Posterior vena cava (tissue), 2 donors: ENCODE measurements at regions not wholly inside any gene's neighbourhood (a gene's known extent, or its start where the extent isn't known, plus 50 kb on each side); places are given as distances from the start of the nearest gene placed in this dataset.

Experiments
- DNase-seq: peaks from one replicate; pipeline ENCODE4 v3.0.0-alpha.2; 2020; ENCODE audit warnings: low spot score
- intact Hi-C, 2 donors: fragments of 100-400 bp; cut with DNase I; formaldehyde crosslinking; loops; one replicate each; pipeline versions ENCODE4 v1.14.1 to v1.14.2; 2022 to 2023
- donor health status: DM: yes; HTN: yes; CAD: no.
- donor health status: DM: yes; HTN: yes; CAD: no.

GRCh38 chr10:20959242-20959641 is 62.1 kb upstream of the NEBL start:
- DNase-seq = no peak
- intact Hi-C loops = no loop called here

DNA sequence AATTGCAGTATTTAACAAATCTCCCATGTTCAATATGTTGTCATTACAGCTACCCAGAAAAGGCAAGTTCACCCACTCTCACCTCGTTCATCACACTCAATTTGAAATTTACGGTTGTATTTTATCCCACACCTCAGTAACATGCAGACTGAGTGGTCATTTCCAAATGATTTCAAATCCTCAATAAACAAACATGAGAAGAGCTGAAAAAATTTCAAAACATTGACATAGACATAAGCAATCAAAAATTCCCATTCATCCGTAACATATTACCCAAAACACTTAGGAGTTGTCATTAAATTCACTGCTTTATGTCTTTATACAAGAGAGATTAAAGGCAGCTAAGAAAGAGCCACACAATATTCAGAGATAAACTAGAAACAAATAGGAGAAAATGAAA is 61.7 kb upstream of the NEBL start:
- intact Hi-C loops = no loop called here
- DNase-seq = no peak

GRCh38 chr10:20958225-20958624 is 61.1 kb upstream of the NEBL start:
- intact Hi-C loops = no loop called here

DNA sequence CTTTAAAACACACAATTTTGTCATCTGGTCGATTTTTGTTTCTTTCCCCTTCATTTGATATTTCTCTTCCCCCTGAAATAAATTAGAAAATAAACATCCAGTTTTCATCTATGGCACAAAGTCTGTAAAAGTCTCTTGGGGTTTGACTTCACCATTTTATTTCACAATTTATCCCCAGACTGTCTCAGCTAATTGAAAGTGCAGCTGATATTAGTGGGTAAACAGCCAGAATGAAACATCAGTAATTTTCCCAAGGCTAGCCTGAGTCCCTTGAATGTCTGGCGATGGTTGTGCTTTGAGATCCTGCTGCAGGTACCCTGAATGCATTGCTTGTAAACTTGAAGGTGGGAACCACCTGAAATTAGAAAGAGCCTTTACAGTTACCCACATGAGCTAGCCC is 60.6 kb upstream of the NEBL start:
- DNase-seq = no peak
- intact Hi-C loops = no loop called here

More at GRCh38 chr10:20958225-20958624, 61.1 kb upstream of the NEBL start:
- no peak for DNase-seq

GRCh38 chr10:20956843-20957242 is 59.7 kb upstream of the NEBL start:
- DNase-seq = no peak
- intact Hi-C loops = no loop called here

DNA sequence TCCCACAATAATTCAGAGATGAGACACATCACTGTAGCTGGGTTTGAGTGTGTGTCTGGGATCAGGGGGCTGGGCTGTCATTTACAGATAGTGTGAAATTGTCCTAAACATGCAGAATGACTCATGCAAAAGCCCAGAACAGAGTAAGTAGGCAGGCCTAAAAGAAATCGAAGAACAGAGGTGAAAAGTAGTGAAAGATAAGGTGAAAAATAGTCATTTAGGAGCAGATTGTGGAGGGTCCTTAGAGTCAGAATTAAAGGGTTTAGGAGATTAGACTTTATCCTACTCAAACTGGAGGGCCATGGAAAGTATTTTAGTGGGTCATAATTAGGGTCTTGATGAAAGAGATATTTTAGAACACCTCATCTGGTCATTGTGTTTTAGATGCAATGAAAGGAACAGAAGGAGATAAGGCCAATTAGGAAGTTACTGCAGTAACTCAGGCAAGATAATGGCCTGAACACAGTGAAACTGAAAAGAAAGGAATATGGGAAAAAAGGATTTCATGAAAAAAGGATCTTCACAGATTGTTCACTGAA is 58.3 kb upstream of the NEBL start:
- DNase-seq = no peak
- intact Hi-C loops = no loop called here

DNA sequence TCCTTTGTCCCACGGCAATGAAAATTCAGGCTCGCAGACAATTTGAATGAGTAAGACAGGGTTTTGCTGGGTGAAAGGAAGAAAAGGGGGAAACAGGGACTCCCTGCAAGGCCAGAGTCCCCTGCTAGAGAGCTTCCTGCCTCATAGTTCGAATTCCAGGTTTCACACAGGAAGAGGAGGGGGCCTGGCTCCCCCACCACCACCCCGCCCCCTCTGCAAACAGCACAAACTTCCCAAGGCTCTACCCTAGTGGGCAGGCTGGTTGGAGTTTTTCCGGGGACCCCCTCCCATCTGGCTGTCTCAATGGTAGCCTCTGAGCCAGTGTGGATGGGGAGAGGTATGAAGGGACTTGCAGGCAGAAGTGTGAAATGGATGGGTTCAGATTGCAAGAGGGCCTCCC is 57.4 kb upstream of the NEBL start:
- DNase-seq = no peak
- intact Hi-C loops = no loop called here

GRCh38 chr10:20953120-20953519 is 56.0 kb upstream of the NEBL start:
- intact Hi-C loops = no loop called here
- DNase-seq = no peak

DNA sequence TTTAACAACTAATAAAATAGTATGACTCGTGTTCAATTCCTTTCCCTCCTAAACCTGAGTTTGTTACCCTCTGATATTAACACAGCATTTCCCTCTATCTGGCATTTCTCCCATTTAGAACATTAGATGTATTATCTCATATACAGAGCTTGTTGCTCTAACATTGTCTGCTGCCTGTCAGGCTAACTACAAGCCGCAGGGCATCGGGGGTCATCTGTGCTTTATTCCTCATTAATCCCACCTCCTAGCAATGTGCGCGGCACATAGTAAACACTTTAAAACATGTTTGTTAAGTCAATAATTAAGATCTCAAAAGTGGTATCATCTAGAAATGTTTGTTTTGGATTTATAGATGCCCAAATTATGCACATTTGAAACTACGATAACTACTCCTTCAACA is 52.9 kb upstream of the NEBL start:
- DNase-seq = no peak

DNA sequence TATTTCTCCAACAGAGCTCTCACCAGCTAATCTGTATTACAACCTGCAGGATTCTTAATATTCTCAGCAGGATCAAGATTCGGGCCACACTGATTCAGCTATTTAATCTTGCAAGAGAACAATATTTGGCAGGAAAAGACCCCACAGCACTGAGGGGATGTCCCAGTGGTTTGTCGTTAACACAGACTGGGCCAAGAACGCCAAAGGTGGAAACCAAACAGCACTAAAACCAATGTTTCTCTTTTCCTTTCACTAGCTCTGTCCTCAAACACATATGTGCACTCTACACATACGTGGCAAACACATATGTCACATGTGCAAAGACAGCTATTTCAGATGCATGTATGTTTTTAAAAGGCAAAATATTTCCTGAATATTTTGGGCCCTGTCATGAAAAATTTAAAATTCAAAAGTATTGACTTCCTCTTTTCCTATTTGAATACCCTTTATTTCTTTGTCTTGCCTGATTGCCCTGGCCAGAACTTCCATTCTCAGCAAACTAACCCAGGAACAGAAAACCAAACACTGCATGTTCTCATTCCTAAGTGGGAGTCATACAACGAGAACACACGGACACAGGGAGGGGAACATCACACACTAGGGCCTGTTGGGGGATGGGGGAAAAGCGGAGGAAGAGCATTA is 51.7 kb upstream of the NEBL start:
- intact Hi-C loops = loop anchor here in 1 of 2 donors (5.0 kb wide), 1 partner anchor 612 kb away; no protein-coding TSS in a partner anchor
- no peak for DNase-seq

More for the DNA sequence above, 52.9 kb upstream of the NEBL start:
- intact Hi-C loops = loop anchor here in 1 of 2 donors (5.0 kb wide), 1 partner anchor 613 kb away; no protein-coding TSS in a partner anchor
